Spleen (tissue), 7 donors: ENCODE measurements at regions not wholly inside any gene's neighbourhood (a gene's known extent, or its start where the extent isn't known, plus 50 kb on each side); places are given as distances from the start of the nearest gene placed in this dataset.

Experiments
- POLR2A ChIP-seq, 3 donors: fragments of 450-650 bp; IDR thresholded peaks; one replicate each; pipeline ENCODE4 v1.5.1; 2017; ENCODE audit warnings: antibody characterized with exemption in 3 of 3, mild to moderate bottlenecking in 1 of 3
- TF ChIP-seq, protein P1 (sequence below), 11 experiments: fragments of 200-600 bp in 7 of 11; fragments of 450-650 bp in 4 of 11; sonication (generic) in 4 of 11; IDR thresholded peaks in 8 of 11; conservative IDR thresholded peaks in 3 of 11; 1 replicate in 7 of 11; 2 replicates in 4 of 11; pipeline versions ENCODE4 v1.4.0 to v1.8.0; 2016 to 2021; ENCODE audit warnings: antibody characterized with exemption in 11 of 11, inconsistent platforms in 4 of 11, mild to moderate bottlenecking in 1 of 11
- donor health status: DM: no; HTN: no; CAD: no; lungs with moderate emphysema.
- donor health status: DM: no; HTN: no; CAD: no.
- donor health status: DM: no; HTN: no; CAD: no.

DNA sequence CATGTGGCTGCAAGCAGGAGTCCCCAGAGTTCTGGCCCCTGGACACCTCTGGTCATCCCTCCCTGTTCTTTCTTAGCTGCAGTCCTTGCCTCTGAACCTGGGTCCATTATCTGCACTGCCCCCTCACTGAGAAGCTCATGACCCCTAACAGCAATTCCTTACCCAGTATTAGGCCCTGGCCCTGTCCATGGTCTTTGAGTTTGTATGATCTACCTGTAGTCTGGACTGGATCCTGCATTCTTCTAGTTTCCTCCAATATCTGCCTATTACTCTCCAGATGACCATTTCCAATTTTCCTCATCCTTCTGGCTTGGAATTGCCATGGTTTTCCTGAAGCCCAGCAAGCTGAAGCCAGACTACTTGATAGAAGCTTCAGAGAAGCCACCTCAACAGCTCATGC, 302.4 kb upstream of the HS6ST1 start:
- TF ChIP-seq, protein P1, sequence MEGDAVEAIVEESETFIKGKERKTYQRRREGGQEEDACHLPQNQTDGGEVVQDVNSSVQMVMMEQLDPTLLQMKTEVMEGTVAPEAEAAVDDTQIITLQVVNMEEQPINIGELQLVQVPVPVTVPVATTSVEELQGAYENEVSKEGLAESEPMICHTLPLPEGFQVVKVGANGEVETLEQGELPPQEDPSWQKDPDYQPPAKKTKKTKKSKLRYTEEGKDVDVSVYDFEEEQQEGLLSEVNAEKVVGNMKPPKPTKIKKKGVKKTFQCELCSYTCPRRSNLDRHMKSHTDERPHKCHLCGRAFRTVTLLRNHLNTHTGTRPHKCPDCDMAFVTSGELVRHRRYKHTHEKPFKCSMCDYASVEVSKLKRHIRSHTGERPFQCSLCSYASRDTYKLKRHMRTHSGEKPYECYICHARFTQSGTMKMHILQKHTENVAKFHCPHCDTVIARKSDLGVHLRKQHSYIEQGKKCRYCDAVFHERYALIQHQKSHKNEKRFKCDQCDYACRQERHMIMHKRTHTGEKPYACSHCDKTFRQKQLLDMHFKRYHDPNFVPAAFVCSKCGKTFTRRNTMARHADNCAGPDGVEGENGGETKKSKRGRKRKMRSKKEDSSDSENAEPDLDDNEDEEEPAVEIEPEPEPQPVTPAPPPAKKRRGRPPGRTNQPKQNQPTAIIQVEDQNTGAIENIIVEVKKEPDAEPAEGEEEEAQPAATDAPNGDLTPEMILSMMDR (IDR thresholded peaks at IDR 0.05 in 8 of 11, conservative IDR thresholded peaks at IDR 0.05 in 3 of 11): no peak
- TF ChIP-seq POLR2A (IDR thresholded peaks at IDR 0.05): no peak
